H9 (cell line): ENCODE measurements at regions not wholly inside any gene's neighbourhood (a gene's known extent, or its start where the extent isn't known, plus 50 kb on each side); places are given as distances from the start of the nearest gene placed in this dataset.

Experiments
- DNase-seq: peaks from one replicate; pipeline ENCODE4 v3.0.0-alpha.2; 2017
- H2AFZ ChIP-seq: one replicate; pipeline ENCODE4 v1.6.1; 2013; ENCODE audit warnings: mild to moderate bottlenecking, low read length, control low read depth, moderate library complexity
- H2AK5ac ChIP-seq: 2 replicates; pipeline ENCODE4 v1.6.1; 2013; ENCODE audit warnings: low read length, control low read depth, mixed read lengths; ENCODE audit not compliant: insufficient read length
- H2BK120ac ChIP-seq: one replicate; pipeline ENCODE4 v1.6.1; 2013; ENCODE audit warnings: low read depth, mild to moderate bottlenecking, low read length, control low read depth, inconsistent platforms; ENCODE audit not compliant: poor library complexity, severe bottlenecking
- H2BK12ac ChIP-seq: 2 replicates; pipeline ENCODE4 v1.6.1; 2013; ENCODE audit warnings: low read length, control low read depth, mixed read lengths, low read depth; ENCODE audit not compliant: insufficient read length
- H2BK15ac ChIP-seq: 2 replicates; pipeline ENCODE4 v1.6.1; 2013; ENCODE audit warnings: low read depth, low read length, control low read depth
- H2BK20ac ChIP-seq: one replicate; pipeline ENCODE4 v1.6.1; 2013; ENCODE audit warnings: low read depth, mild to moderate bottlenecking, low read length, control low read depth, inconsistent platforms; ENCODE audit not compliant: poor library complexity, severe bottlenecking
- H2BK5ac ChIP-seq: 2 replicates; pipeline ENCODE4 v1.6.1; 2013; ENCODE audit warnings: low read length, control low read depth, mixed read lengths; ENCODE audit not compliant: insufficient read length
- H3K14ac ChIP-seq: 2 replicates; pipeline ENCODE4 v1.6.1; 2013; ENCODE audit warnings: low read length, control low read depth; ENCODE audit not compliant: insufficient read depth
- H3K18ac ChIP-seq: 2 replicates; pipeline ENCODE4 v1.6.1; 2013; ENCODE audit warnings: low read depth, mild to moderate bottlenecking, mixed read lengths, low read length, control low read depth; ENCODE audit not compliant: insufficient read length
- H3K23ac ChIP-seq: 2 replicates; pipeline ENCODE4 v1.6.1; 2013; ENCODE audit warnings: low read length, control low read depth, mixed read lengths, low read depth; ENCODE audit not compliant: insufficient read length
- H3K23me2 ChIP-seq: 2 replicates; pipeline ENCODE4 v1.6.1; 2013; ENCODE audit warnings: low read depth, mild to moderate bottlenecking, mixed read lengths, low read length, control low read depth; ENCODE audit not compliant: insufficient read length, poor library complexity, severe bottlenecking
- H3K27ac ChIP-seq: 2 replicates; pipeline ENCODE4 v1.5.1; 2013; ENCODE audit warnings: low read length, control low read depth, mixed read lengths, low read depth; ENCODE audit not compliant: insufficient read length
- H3K27me3 ChIP-seq: 2 replicates; pipeline ENCODE4 v1.6.1; 2013; ENCODE audit warnings: low read length, control low read depth, inconsistent platforms; ENCODE audit not compliant: insufficient read depth
- H3K4ac ChIP-seq: 2 replicates; pipeline ENCODE4 v1.6.1; 2013; ENCODE audit warnings: low read depth, mild to moderate bottlenecking, control low read depth, inconsistent platforms, low read length, moderate library complexity
- H3K4me1 ChIP-seq: 2 replicates; pipeline ENCODE4 v1.6.1; 2013; ENCODE audit warnings: low read length, control low read depth, inconsistent platforms; ENCODE audit not compliant: insufficient read depth
- H3K4me2 ChIP-seq: 2 replicates; pipeline ENCODE4 v1.6.1; 2013; ENCODE audit warnings: low read length, control low read depth, mixed read lengths; ENCODE audit not compliant: insufficient read length, insufficient read depth
- H3K56ac ChIP-seq: 2 replicates; pipeline ENCODE4 v1.6.1; 2013; ENCODE audit warnings: low read depth, mild to moderate bottlenecking, mixed read lengths, low read length, control low read depth; ENCODE audit not compliant: insufficient read length
- H3K79me1 ChIP-seq: 2 replicates; pipeline ENCODE4 v1.6.1; 2013; ENCODE audit warnings: low read depth, mild to moderate bottlenecking, moderate library complexity, low read length, control low read depth, inconsistent platforms; ENCODE audit not compliant: insufficient read depth, poor library complexity, severe bottlenecking
- H3K79me2 ChIP-seq: 2 replicates; pipeline ENCODE4 v1.6.1; 2013; ENCODE audit warnings: low read length, control low read depth, inconsistent platforms; ENCODE audit not compliant: insufficient read depth
- H3K9ac ChIP-seq: 2 replicates; pipeline ENCODE4 v1.6.1; 2013; ENCODE audit warnings: low read length, control low read depth, mixed read lengths; ENCODE audit not compliant: insufficient read length; ENCODE audit errors: extremely low read depth
- H3K9me3 ChIP-seq: one replicate; pipeline ENCODE4 v1.6.1; 2013; ENCODE audit warnings: low read depth, low read length, inconsistent platforms; ENCODE audit not compliant: control insufficient read depth
- H3T11ph ChIP-seq: one replicate; pipeline ENCODE4 v1.6.1; 2013; ENCODE audit warnings: mild to moderate bottlenecking, low read length, control low read depth, inconsistent platforms
- H4K20me1 ChIP-seq: one replicate; pipeline ENCODE4 v1.6.1; 2013; ENCODE audit not compliant: control insufficient read depth, insufficient read length, insufficient read depth
- H4K5ac ChIP-seq: 2 replicates; pipeline ENCODE4 v1.6.1; 2013; ENCODE audit warnings: low read depth, mild to moderate bottlenecking, mixed read lengths, low read length, control low read depth; ENCODE audit not compliant: insufficient read length
- H4K8ac ChIP-seq: replicated peaks from 2 replicates; pipeline ENCODE4 v1.6.1; 2013; ENCODE audit warnings: low read length, control low read depth, mixed read lengths, low read depth; ENCODE audit not compliant: insufficient read length
- H4K91ac ChIP-seq: 2 replicates; pipeline ENCODE4 v1.6.1; 2013; ENCODE audit warnings: low read depth, mild to moderate bottlenecking, moderate library complexity, mixed read lengths, low read length, control low read depth; ENCODE audit not compliant: insufficient read length
- H3K27ac Mint-ChIP-seq, 3 experiments: 2 replicates in 2 of 3; 3 replicates in 1 of 3; pipeline ENCODE4 v1.8.0; 2020 to 2021; ENCODE audit warnings: mixed read lengths in 3 of 3, mild to moderate bottlenecking in 1 of 3, moderate library complexity in 1 of 3
- H3K27me3 Mint-ChIP-seq: 2 replicates; pipeline ENCODE4 v1.8.0; 2021; ENCODE audit warnings: low read depth, mild to moderate bottlenecking, moderate library complexity, mixed read lengths
- H3K36me3 Mint-ChIP-seq, 3 experiments: 2 replicates in 2 of 3; 3 replicates in 1 of 3; pipeline ENCODE4 v1.8.0; 2020 to 2021; ENCODE audit warnings: low read depth in 3 of 3, mixed read lengths in 3 of 3; ENCODE audit not compliant: insufficient read depth in 1 of 3
- H3K4me1 Mint-ChIP-seq, 2 experiments: 2 replicates each; pipeline ENCODE4 v1.8.0; 2020; ENCODE audit warnings: mixed read lengths in 2 of 2
- H3K4me3 Mint-ChIP-seq, 2 experiments: 2 replicates in 1 of 2; 3 replicates in 1 of 2; pipeline ENCODE4 v1.8.0; 2020 to 2021; ENCODE audit warnings: mild to moderate bottlenecking in 2 of 2, mixed read lengths in 2 of 2, moderate library complexity in 1 of 2
- H3K9me3 Mint-ChIP-seq, 2 experiments: 2 replicates in 1 of 2; 3 replicates in 1 of 2; pipeline ENCODE4 v1.8.0; 2020; ENCODE audit warnings: mild to moderate bottlenecking in 2 of 2, mixed read lengths in 2 of 2, moderate library complexity in 1 of 2
- CTCF ChIP-seq: fragments of 200-600 bp; sonication (generic); conservative IDR thresholded peaks from 3 replicates; pipeline ENCODE4 v1.8.0; 2021; ENCODE audit warnings: antibody characterized with exemption, mild to moderate bottlenecking
- WGBS: extraction: QIAGEN DNeasy Blood & Tissue Kit; methylation state at CpG from one replicate; pipeline ENCODE4 v1.1.7; 2013; ENCODE audit warnings: missing lambda C conversion rate, low lambda C conversion rate, mixed read lengths; ENCODE audit not compliant: insufficient read length; ENCODE audit errors: extremely low coverage; 5-methylcytosine and 5-hydroxymethylcytosine counted together

GRCh38 chr2:211162911-211163310, 606.5 kb downstream of the CPS1 start:
- no peak for DNase-seq
- H3K79me2 ChIP-seq: no peaks in the 10 kb centered on the region
- no peaks in the 10 kb centered on the region for H3K23me2 ChIP-seq
- no peak overlapping the region for H2BK15ac ChIP-seq
- no peak overlapping the region for H3K27ac ChIP-seq
- Mint-ChIP-seq H3K4me1 (no peaks in the 10 kb centered on the region), H3K27me3 (no peaks in the 10 kb centered on the region), H3K27ac (no peak overlapping the region), H3K9me3 (no peaks in the 10 kb centered on the region), H3K4me3 (no peak overlapping the region), H3K36me3 (no peaks in the 10 kb centered on the region)
- no peak overlapping the region for H2BK20ac ChIP-seq
- H3K9me3 ChIP-seq: no peaks in the 10 kb centered on the region
- no peak overlapping the region for H3K18ac ChIP-seq
- H2BK12ac ChIP-seq: no peak overlapping the region
- no peak overlapping the region for H3K4me2 ChIP-seq
- TF ChIP-seq CTCF: no peak
- no peak overlapping the region for H3K56ac ChIP-seq
- H2AFZ ChIP-seq: no peak overlapping the region
- no peak overlapping the region for H4K91ac ChIP-seq
- H3T11ph ChIP-seq: no peak overlapping the region
- H2BK120ac ChIP-seq: no peak overlapping the region
- no peak overlapping the region for H3K9ac ChIP-seq
- H2AK5ac ChIP-seq: no peak overlapping the region
- H2BK5ac ChIP-seq: no peak overlapping the region
- no peak overlapping the region for H4K8ac ChIP-seq
- WGBS: no CpG with 5 or more reads among the region's 3 CpGs
- H3K4ac ChIP-seq: no peak overlapping the region
- H3K27me3 ChIP-seq: no peaks in the 10 kb centered on the region
- no peaks in the 10 kb centered on the region for H3K79me1 ChIP-seq
- no peak overlapping the region for H3K14ac ChIP-seq
- H3K4me1 ChIP-seq: no peaks in the 10 kb centered on the region
- H3K23ac ChIP-seq: no peak overlapping the region
- no peak overlapping the region for H4K5ac ChIP-seq
- no peaks in the 10 kb centered on the region for H4K20me1 ChIP-seq
